NCI-H524 (cell line): ENCODE measurements at regions not wholly inside any gene's neighbourhood (a gene's known extent, or its start where the extent isn't known, plus 50 kb on each side); places are given as distances from the start of the nearest gene placed in this dataset.
"Not testable (repeated sequence)": the region's sequence is repeated elsewhere in the genome, so short reads cannot be mapped to it uniquely, and the experiment has no call there.

ENCODE experiments used
- DNase-seq, 2 experiments: peaks; one replicate each; lab custom pipeline; 2025; lab: John Stamatoyannopoulos, UW

DNA sequence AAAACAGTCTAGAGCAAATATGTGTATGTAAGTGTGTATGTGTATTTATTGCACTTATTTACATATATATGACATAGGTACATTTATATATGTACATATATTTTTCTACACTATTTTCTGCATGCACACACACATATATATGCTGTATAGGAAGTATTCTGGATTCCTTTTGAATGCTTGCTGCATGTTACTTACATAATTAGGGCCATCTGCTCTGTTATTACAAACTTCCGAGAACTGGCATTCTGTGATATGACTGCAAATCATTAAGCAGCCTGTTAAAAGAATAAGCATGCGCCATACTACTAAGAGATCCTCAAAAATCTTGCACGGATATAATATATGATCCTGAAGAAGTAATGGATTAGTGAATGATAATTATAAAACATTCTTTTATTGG lies 1157.6 kb upstream of the TENM3 start:
- peak in 1 of 2 experiments; percentile 62 for DNase-seq

DNA sequence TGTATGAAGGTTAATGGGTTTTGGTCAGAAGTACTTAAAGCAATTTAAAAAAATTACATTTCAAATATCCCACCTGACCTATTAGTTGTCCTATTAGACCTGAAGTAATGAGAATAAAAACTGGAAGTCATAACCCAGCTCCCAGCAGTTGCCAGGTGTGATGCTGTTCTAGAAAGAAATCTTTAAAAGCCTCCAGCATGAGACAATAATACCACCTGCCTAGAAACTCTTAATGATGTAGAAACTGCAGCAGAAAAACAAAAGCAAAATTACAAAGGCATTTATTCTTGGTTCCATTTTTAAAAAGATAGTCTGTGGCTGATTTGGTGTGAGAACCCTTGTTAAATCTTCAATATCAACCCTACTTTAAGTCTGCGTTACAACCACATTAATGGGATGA lies 1137.7 kb upstream of the TENM3 start:
- no peak for DNase-seq

DNA sequence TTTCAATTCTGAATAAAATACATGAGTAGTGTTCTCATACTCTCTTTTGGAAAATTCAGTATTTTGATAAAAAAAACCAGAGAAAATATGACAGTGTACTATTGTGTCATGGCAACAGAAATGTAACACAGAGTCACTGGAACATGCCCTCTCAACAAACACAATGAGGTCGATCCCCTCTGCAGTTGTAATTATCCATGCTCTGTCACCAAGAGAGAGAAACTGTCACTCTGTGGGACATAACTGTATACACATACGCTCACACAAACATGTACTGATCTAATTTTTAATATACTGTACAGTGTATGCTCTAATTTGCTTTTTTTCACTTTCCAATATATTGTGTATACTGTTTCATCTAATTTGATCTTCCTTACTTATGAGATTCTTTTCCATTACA lies 1136.8 kb upstream of the TENM3 start:
- DNase-seq: no peak

DNA sequence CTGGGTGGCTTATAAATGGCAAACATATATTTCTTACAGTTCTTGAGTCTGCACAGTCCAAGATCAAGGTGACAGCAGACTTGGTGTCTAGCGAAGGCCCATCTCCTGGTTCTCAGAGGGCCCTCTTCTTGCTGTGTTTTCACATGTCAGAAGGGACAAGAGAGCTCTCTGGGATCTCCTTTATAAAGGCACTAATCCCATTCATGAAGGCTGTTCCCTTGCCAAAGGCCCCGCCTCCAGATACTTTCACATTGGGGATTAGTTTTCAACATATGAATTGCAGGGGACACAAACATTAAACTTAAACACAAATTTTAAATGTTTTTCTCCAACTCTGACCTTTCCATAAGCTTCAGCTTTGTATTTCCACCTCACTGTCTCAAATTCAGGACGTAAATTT lies 1135.0 kb upstream of the TENM3 start:
- DNase-seq: no peak

DNA sequence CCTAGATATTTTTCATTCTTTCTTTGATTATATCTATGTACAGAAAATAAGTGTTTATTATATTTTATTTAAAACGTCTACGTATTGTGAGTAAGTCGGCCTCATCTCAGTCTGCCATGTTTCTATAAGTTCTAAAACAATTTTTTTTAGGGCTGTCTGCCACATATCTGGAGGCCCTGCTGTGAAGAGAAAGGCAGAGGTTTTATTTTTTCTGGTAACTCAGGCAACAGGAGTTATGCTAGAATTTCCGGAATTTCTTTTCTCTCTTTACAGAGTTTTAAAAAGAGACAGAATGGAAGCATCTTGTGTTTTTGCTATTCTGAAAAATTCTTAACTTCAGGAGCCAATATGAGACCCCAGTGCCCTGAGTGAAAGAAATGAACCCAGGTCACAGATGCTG lies 1124.0 kb upstream of the TENM3 start:
- DNase-seq: no peak

DNA sequence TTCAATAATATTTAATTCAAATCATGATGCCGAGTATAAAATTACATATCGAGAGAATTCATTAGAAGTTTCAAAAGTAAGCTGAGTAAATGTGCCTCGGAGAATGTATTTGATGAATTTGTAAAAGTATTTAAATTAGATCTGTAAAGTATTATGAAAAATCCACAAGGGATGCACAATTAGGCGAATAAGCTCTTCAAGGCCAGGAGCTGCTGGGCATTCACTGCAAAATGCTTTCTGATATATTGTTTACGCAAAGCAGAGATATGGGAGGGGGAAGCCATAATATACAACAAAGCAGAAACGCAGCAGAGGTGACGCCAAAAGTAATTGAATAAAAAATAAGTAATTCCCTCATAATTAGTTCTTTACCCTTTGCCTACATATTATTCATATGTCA lies 1121.5 kb upstream of the TENM3 start:
- DNase-seq: no peak

DNA sequence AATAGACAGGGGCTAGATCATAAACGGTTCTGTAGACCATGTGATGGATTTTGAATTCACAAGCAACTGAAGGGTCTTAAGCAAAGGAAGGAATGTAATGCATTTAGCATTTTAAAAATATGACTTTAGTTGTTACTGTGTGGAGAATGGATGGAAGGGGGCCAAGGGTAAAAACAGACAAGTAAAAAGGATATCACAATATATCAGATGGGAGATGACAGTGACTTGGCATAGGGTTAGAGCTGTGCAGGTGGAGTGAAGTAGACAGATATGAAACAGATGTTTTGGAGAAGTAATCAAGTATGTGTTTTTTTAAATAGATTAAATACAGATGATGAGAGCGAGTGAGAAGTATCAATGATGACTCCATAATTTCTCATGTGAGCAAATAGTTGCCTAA lies 1116.0 kb upstream of the TENM3 start:
- no peak for DNase-seq

DNA sequence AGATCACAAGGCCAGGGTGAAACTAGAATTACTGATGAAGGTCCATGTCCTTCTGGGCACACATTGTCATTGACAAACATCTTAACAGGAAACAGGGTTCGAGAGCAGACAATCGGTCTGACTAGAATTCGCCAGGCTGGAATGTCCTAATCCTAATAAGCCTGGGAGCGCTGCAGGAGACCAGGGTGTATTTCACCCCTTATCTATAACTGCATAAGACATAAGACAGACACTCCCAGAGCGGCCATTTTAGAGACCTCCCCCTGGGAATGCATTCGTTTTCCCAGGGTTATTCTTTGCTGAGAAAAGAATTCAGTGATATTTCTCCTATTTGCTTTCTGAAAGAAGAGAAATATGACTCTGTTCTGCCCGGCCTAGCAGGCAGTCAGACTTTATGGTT lies 1112.9 kb upstream of the TENM3 start:
- DNase-seq: not testable (repeated sequence)

DNA sequence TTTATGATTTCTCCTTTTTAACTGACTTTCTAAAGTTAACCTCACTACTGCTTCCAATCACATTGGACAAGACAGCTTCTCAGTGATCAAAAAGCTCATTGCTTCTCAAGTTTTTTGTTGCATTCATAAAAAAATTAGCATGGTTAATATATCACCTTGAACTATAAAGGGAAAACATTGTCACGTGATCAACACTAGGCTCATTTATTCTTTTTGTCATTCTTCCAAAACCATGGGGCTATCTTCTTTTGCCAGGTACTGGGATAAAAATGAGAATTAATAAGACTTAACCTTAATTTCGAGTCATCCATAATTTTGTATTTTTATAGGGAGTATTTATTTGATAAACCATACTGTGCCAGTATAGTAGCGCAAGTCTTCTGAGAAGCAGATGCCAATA lies 1105.9 kb upstream of the TENM3 start:
- no peak for DNase-seq

DNA sequence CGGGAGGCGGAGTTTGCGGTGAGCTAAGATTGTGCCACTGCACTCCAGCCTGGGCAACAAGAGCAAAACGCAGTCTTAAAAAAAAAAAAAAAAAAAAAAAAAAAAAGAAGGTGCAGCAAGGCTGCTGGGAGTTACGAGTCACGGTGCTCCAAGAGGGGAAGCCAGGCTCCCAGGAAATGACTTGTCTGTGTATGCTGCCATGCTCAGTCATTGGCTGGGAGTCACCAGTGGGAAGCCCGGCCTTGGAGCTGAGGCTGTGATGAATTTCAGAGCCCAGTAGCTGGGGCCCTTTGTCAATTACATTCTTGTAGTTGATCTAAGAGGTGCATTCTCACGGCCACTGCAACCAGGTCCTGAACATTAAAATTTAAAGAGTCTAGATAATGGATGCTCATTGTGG lies 1105.1 kb upstream of the TENM3 start:
- DNase-seq: no peak

DNA sequence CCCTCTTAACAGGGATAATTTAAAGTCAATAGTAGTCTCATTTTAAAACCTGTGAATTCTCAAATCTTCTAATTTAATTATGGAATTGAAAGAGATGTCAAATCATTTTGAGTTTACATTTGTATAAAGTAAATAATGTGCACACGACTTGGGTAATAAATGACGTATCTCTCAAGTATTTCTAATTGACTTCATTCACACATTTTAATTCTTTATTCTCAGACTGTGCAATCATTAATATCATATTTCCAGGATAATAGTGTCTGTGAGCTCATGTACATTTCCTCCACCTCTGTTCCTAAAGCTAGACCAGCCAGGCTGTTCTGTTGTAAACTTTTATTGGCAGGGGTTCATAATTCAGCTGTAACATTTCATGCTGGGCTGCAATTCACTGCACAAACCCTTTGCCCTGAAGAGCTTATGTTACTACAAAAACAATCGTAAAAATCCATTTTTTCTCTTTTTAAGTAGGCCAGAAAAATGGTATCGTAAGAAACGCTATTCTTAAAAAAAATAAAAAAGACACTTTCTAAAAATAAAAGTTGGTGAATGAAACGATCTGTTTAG lies 1103.1 kb upstream of the TENM3 start:
- no peak for DNase-seq

DNA sequence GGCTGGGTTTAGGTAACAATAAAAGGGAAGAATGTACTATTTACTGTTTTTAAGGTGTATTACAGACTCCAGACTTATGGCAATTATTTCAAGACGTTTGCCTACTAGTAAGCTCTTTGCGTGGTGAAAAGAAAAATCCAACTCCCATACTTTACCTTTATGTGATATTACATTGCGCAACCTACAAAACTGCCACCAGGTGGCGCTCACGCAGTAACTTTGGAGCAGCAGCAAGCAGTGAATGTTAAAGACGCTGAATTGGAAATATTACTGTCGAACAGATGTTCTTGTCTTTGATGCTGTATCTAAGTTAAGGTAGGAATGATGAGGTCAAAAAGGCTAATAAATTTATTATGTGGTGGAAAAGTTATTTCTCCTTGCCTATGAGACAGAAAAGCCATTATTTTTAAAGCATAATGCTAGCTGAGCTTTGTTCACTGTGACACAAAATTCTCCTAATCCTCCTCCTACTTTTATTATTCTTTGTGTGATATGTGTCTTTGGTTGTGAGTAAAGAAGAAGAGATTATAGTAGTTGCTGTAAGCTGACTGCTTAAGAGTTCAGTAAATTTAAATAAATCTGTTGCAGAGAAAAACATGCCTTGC lies 1099.8 kb upstream of the TENM3 start:
- peak; percentile 28 to 63 for DNase-seq

DNA sequence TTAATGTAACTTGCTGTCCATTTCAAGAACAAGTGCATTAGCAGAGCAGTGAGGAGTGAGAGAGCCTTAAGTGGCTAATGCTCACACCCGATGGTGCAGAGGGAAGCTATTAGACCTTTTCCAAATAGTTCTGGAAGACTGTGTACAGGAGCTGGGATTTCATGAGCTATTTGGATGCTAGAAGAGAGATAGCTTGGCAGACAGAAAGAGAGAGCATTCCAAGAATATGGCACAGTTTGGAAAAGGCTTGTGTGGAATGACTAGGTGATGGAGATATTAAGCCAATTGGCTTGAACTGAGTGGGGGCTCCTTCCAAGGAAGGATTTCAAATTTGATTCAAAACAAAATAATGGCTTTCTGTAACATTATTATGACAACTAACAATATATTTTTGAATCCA lies 1097.2 kb upstream of the TENM3 start:
- DNase-seq: no peak

DNA sequence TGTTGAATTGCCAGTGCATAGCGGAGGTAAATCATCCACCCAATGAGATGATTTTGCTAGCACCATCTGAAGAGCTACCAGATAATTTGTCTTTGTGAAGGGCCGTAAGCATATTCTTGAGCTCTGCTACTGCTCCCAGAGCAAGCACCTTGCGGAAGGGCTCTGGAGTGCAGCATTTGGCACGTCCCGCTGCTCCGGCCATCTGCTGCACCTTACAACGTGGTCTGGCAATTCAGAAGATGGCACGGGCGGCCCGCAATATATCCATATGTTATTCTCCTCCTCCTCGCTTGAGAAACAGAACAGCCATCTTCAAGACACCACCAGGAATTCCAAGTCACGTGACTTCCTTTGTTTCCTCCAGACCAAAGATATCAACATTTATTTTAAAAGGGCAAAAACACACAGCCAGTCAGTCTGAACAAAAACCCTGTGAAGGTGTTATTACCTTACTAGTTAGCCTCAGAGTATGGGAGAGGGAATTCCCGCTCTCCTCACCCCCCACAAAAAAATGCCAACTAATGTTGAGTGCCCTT lies 1095.7 kb upstream of the TENM3 start:
- peak; percentile 42 to 87 for DNase-seq

DNA sequence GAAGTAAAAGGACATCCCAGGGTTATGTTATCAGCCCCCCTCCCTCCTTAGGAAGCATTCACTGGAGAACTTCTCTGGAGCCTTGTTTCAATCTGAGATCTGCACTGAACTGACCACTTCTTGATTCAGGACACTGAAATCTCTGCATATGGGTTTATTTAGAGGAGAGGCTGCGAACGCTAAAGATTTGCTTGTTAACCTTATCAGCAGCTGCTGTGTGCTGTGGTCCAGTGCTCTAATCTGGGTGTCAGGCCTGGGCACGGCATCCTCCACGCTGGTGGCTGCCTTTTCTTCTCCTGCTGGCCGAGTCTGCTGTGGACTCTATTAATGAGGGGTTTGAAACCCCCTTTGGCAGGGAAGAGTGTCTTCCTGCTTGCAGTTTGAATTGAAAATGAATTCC lies 1094.7 kb upstream of the TENM3 start:
- DNase-seq: no peak

DNA sequence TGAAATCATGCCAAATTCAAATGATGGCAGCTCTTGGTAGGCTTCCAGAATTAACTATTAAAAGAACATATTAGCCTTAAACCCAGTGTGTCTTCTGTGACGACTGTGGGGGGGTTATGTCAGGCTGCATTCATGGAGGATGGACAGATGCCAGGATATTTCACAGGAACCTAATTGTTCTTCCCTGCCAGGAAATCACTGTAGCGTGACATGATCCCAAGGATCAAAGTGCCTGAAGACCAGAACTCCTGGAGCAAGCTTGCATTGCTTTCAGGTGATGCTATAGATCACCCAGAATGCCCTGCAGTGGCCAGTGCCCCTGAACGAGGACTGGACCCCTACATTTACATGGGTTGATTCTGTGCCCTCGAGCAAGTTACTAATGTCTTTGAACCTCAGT lies 1093.0 kb upstream of the TENM3 start:
- peak; percentile 39 to 63 for DNase-seq

DNA sequence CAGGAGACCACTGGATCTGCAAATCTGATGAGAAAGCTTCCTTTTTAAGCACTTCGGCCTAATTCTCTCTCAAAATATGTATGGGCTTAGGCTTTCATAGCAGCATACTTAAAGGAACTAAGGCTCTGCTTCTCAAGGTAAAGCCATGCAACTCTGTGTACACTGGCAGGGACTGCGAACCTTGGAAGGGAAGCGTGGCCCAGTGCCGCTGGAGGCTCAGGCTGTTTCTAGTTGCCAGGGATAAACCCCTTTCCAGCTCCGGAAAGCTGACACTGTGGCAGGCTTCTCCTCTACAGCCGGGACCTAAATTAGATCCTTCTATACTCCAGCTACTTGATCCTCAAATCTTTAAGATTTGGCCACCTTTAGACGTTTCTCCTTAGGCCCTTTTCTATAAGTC lies 1091.3 kb upstream of the TENM3 start:
- no peak for DNase-seq

DNA sequence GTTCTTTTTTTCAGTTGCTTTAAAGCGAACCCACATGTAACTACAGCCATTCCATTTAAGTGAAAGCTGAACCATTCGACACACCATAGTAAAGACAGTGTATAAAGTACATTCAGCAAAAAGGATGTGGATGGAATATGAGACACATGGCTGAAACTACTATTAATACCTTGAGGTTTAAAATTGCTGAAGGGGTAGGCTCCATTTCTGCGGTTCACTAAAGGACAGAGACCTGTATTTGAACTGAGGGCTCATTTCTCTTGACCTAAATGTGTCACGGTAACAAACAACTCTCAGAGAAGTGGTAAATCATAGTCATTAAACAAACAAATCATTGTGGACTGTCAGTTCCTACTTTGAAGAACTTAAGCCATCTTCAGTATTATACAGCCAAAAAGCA lies 1085.6 kb upstream of the TENM3 start:
- DNase-seq: no peak

DNA sequence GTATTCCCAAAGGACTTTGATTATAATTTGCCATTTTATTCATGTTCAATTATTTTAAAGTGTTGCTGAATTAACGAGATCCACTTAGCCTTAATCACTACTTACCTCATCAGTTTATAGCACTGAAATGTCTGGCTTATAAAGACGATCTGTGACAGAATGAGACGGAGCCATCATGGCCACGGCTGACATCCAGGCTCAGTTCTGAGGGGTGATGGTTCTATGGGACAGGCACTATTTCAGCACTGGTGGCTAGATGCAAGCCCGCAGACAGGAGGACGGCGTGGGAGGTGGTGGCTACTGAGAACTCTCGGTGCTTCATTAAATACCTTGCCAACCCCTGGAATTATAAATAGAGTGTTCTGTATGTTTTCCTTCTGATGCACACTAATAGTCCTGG lies 1084.2 kb upstream of the TENM3 start:
- DNase-seq: peak in 1 of 2 experiments; percentile 0

DNA sequence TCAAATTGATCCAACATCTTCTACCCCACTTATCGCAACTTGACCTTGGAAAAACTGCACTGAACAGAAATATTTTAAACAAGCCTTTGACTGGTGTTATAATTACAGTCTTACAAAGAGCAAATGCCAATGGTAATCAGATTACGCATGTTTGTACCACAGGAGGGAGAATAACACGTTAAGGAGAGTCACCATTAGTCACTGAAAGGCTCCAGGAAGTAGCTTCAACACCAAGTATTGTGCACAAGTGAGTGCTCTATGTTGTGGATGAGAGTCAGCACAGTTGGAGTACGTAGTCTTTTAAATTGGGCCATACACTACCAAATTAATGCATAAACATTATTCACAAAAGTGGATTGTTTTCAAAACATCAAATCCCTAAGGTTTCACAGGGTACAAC lies 1081.5 kb upstream of the TENM3 start:
- DNase-seq: no peak

DNA sequence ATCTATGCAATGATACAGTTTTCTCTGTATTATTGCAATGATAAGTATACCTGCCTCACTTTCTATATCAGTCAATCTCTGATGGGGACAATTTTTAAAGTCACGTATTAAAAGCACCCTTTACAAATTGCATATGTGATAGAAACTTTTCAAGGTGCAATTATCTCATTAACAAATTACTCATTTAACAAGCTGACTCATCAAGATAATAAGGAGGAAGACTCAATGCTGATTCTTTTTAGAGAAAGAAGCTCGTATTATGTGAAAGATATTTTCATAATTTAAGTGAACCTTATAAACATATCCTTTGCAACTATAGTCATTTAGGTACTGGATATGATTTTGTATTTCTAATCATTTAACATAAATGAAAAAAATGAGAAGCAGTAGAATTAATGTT lies 1080.9 kb upstream of the TENM3 start:
- no peak for DNase-seq

DNA sequence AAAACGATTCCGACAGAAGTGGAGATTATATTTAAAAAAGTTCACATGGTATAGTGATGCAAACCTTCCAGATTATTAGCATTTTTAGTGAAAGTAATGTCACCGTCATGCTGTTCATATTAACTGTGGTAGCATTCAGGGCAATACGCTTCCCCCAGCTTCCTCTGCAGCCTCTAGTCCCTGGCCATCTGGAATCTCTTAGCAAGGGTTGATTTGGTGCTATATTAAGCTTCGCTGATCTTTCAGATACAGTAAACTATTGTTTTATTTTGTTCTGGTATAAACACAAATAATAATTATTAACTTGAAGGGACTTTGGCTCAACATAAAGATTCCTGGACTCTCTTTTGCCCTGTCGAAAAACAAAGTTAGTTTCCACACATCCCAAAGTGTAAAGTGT lies 1080.5 kb upstream of the TENM3 start:
- DNase-seq: no peak

DNA sequence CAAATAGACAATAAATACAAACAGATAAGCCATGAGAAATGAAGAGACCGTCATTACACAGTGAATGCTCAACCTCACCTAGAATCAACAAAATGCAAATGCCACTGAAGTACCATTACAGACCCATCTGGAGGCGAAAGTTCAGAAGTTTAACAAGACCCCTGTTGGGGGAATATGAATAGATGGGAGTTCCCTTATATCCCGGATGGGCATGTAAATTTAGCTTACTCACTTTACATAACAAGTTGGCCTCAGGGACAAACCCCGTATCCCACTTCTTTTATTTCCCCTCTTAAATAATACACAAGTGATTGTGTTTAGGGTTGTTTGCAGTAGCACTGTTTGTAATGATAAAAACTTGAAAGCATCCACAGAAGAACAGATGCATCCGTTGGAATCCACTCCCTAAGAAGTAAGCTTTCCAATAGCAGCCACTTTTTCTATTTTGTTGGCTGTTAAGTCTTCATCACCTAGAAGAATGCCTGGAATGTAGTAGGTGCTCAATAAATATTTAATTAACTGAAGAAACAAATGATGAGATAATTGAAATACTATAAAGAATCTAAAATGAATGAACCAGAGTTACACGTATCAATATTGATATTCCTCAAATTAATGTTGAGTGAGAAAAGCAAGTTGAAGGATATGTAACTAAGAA lies 1076.3 kb upstream of the TENM3 start:
- DNase-seq: no peak
